GM18951 (cell line): ENCODE measurements at regions not wholly inside any gene's neighbourhood (a gene's known extent, or its start where the extent isn't known, plus 50 kb on each side); places are given as distances from the start of the nearest gene placed in this dataset.

Source experiments
- POLR2A ChIP-seq: IDR thresholded peaks from 4 replicates; pipeline ENCODE4 v1.6.1; 2011; ENCODE audit warnings: mild to moderate bottlenecking; ENCODE audit not compliant: insufficient read length, insufficient read depth; ENCODE audit errors: extremely low read depth
- in situ Hi-C: fragments of 300-500 bp; cut with MboI; formaldehyde crosslinking; loops from one replicate; pipeline ENCODE4 v1.12.0; 2022; ENCODE audit warnings: low sequenced_read_pairs, mixed read lengths, inconsistent platforms; ENCODE audit not compliant: unreplicated experiment

DNA sequence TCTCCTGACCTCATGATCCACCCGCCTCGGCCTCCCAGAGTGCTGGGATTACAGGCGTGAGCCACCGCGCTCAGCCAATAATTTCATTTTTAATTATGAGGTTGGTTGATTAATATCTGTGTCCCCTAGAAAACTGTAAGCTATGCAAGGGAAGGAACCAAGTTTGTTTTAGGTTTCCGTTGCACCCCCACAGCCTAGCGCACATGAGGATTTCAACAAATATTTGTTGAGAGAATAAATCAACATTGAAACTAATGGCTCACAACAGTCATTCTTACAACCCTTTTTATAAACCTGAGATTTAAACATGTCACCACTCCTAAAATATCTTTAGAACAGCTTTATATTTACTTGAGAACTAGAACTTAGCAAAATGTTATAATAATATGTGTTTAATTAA is 114.0 kb upstream of the CARMIL1 start:
- TF ChIP-seq POLR2A: no peak
- in situ Hi-C loops: no loop called here

DNA sequence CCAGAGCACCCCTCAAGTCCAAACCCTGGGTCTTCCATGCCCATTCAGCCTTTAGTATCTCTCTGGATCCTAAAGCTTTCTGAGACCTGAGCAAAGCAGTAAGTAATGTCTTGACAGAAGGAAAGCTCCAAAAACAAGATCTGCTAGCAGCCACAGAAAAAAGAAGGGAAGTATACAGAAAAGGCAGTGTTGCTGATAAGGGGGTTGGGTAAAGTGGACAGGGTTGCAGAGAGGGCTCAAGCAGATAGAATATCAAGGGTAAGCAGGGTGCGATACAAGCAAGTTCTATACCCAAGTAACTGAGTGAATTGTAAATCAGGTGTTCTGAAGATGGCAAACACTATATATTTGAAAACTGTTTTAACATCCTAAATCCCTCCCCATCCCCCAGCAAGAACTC is 113.4 kb upstream of the CARMIL1 start:
- TF ChIP-seq POLR2A: no peak
- in situ Hi-C loops: no loop called here

DNA sequence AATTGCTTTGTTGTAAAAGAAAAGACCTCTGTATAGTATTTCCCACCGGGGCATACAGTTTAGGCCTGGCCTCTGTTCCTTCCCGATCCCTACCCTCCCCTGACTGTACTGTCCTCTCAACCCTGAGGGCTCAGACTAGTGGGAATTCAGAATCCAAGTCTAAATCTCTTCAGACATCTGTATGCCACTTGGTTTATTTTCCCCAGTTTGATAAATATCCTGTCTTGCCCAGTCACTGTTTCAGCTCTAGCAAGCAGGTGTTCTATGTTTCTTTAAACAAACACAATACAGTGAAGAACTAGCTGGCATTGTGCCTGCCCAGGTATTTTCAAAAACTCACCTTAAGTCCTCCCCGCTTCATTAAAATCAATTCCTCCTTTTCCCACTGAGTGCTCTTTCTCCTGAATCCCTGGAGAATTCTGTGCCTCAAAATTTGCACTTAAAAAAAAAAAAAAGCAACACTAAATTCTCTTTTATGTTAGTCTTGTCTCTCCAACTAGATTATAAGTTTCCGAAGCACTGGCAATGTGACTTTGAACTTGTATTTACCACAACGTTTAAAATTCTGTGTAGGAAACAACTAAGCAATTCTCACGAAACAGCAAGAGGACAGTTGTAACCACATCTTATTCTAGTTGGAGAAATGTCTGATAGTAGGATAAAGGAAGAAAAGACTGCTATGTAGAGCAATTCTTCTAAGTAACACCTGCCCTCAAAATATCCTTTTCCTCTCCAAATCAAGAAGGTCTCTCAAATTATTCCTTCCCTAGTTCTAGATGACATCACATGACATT is 112.0 kb upstream of the CARMIL1 start:
- in situ Hi-C loops: no loop called here
- no peak for TF ChIP-seq POLR2A

DNA sequence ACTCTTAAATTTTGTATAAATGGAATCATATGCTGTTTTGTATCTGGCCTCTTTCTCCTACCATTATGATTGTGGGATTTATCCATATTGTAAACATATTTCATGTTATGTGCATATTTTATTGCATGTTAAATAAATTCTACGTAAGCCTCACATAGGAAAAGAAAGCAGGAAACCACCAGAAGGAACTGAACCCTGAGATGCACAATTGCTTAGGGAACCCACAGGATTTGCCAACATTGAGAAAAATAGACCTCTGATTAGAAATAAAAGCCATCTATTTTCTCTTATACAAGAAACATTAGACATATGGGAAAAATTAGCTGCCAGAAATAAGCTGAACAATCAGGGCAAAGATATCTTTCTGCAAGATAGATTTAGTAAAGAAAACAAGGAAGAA is 111.2 kb upstream of the CARMIL1 start:
- no peak for TF ChIP-seq POLR2A
- in situ Hi-C loops: no loop called here

DNA sequence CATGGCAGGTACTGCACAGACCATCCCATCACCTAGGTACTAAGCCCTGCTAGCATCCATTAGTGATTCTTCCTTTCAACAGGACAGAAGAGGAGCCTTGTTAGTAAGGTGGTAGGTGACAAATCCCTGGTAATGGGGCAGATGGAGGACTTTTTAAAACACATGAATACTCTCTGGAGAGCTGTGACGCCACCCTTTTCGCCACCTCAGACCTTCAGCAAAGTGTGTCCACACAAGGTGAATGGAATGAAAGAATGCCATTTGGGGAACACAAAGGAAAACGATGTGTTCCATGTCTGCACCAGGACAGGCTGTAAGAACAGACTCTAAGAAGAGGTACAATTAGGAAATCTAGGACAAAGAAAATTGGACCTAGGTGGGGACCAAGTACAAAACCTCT is 110.5 kb upstream of the CARMIL1 start:
- TF ChIP-seq POLR2A: no peak

DNA sequence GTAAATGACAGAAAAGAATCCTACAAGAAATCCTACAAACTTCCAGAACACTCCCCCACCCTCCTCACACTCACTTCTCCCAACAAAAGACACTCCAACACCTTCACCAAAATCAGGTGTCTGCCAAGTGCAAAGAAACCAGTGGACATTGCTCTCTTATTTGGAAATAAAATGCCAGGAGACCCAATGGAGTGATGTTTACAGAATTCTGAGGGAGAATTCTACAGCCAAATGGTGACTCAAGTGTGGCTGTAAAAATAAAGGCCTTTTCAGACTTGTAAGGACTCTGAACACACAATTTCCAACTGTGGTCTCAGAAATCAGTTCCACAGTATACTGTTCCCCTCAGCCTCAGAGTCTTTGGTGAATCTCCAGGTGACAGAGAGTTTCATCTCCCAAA is 109.6 kb upstream of the CARMIL1 start:
- no peak for TF ChIP-seq POLR2A
- in situ Hi-C loops: no loop called here

More for the DNA sequence above, 110.5 kb upstream of the CARMIL1 start:
- in situ Hi-C loops: no loop called here

DNA sequence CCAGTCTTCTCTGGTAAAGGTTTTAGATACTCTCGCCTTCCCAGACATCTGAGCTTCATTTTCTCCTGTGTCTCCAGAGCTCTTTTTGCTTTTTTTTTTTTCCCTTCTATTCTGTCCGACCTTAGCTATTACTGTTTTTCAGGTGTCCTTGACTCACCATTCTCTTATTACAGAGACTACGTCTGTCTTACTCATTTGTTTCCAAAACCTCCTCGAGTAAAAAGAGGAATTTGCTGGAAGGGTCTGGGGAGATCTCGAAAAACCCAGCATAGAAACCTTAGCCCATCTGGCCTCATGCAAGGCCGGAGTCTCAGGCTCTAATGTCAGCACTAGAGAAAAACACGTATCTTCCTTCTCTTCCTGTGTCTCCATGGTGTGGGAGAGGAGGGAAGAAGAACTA is 109.2 kb upstream of the CARMIL1 start:
- in situ Hi-C loops: no loop called here
- no peak for TF ChIP-seq POLR2A

DNA sequence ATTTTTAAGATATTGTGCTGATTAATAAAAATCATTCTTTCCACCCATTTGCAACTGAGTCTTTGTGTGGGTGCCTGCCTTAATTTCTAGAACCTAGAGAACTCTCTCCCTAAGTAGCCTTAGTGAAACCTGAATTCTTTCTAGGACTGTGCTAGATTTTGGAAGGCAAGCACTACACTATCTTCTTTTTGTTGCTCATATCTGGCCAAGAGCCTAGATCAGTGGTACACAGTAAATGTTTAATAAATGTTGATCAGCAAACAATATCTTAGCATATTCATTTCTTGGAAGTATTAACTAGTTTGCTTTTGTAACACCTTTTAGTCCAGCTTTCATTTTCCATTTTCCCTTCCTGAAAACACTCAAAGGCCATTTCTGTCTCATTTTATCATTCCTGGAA is 108.5 kb upstream of the CARMIL1 start:
- TF ChIP-seq POLR2A: no peak
- in situ Hi-C loops: no loop called here

DNA sequence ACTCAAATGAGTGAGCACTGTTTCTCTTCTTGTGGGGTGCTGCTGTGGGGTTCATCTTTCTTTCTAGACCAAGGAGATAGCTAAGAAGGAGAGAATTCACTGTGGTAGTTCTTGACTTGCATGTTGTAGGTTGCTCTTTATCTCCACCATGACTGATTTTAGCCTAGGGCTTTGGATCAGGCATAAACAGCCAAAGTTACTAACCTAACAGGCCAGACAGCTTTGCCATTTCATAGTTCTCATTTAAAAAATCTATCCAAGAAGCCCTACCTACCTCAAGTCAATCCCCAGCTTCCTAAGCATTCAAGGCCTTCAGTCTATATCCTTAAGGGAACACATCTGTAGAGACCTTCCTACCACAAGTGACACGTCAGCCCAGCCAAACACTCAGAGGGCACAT is 107.9 kb upstream of the CARMIL1 start:
- in situ Hi-C loops: no loop called here
- no peak for TF ChIP-seq POLR2A

DNA sequence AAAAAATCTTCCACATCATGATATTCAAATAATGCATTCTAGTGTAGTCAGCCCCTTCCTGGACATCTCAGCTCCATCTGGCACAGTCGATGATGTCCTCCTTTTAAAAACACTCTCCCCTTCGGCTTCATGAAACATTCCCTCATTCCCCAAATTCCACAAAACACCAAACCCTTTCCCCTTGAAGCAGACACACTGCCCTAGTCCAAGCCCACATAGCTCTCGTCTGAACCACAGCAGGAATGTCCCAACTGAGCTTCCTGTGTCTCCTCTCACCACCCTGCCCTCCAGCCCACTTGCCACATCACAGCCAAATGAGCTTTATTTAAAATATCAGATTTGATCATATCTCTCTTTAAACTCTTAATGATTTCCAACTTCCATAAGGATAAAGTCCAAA is 106.4 kb upstream of the CARMIL1 start:
- TF ChIP-seq POLR2A: no peak
- in situ Hi-C loops: no loop called here

DNA sequence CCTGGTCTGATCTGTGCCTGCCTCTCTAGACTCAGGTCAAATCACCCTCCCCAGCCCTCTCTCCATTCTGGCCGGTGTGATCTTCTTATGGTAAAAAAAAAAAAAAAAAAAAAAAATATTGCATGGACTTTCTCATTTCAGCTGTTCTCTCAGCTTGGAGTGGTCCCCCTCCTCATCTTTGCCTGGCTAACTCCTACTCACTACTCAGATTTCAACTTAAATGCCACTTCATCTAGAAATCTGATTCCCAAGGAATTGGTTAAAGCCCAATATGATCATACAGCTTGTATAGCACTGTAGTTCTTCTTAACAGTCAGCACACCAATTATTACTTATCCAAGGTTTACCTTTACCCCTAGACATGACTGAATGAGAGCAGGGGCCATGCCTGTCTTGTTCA is 105.9 kb upstream of the CARMIL1 start:
- in situ Hi-C loops: no loop called here
- no peak for TF ChIP-seq POLR2A

DNA sequence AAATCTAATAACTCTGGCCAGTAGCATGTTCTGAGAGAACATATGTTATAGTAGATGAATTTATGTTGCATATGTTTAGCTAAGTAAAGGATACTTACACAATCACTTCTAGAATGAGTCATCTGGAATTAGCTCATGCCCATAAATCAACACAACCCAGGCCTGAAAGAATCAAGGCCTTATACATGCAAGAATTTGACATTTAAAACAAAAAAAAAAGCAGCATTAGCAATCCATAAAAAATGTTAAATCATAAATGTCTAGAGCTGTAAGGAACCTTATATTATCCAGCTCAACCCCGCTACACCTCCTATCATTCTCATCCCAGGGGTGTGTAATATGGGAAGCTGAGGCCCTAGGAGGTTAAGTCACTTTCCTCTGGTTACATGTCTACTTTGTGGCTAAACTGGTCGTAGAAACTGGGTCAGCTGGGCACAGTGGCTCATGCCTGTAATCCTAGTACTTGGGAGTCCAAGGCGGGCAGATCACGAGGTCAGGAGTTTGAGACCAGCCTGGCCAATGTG is 105.2 kb upstream of the CARMIL1 start:
- no peak for TF ChIP-seq POLR2A
- in situ Hi-C loops: no loop called here

DNA sequence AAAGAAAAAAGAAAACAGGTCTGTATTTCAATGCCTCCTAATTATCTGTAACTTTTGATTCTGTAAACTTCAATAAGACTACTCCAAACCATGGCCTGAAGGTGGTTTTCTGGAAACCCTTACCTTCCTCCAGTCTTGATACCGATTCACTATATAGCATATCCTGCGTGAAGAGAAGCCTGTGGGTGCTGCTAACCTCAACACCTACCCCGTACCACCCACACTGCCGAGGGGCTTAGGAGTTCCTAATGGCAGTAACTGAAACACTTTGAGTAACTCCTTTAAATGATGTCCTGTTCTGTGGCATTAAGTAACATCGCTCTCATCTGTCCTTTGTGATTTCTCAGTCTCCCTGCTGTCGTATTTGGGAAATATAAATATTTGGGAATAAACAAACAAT is 104.5 kb upstream of the CARMIL1 start:
- TF ChIP-seq POLR2A: no peak
- in situ Hi-C loops: no loop called here

DNA sequence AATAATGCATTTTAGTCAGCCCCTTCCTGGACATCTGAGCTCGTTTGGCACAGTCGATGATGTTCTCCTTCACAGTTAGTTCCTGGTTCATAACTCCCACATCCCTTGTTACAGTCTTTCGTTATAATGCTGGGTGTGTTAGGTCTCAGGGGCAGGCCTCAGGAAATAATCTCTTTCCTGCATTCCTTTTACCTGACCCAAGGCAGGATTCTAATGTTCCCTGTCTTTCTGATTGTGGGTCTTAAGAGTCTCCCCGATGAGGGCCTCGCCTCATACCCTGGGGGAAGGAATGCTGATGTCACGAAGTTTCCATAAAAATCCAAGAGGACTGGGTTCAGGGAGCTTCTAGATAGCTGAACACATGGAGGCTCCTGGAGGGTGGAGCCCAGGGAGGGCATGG is 104.0 kb upstream of the CARMIL1 start:
- in situ Hi-C loops: no loop called here
- TF ChIP-seq POLR2A: no peak
